Liver (tissue), 8 donors: ENCODE measurements at regions not wholly inside any gene's neighbourhood (a gene's known extent, or its start where the extent isn't known, plus 50 kb on each side); places are given as distances from the start of the nearest gene placed in this dataset.

Source experiments
- DNase-seq: peaks from one replicate; pipeline ENCODE4 v3.0.0-alpha.2; 2017; ENCODE audit warnings: low spot score
- H3K27ac ChIP-seq, 2 donors: one replicate each; pipeline ENCODE4 v1.7.0; 2013; ENCODE audit warnings: inconsistent platforms in 2 of 2, low read length in 2 of 2, control low read depth in 1 of 2, low read depth in 1 of 2, mild to moderate bottlenecking in 1 of 2
- H3K27me3 ChIP-seq, 4 donors: one replicate each; pipeline versions ENCODE4 v1.6.1 to v1.7.0; 2013; ENCODE audit warnings: low read length in 3 of 4, inconsistent platforms in 1 of 4, mild to moderate bottlenecking in 1 of 4, moderate library complexity in 1 of 4; ENCODE audit not compliant: control insufficient read depth in 4 of 4, insufficient read depth in 4 of 4
- H3K36me3 ChIP-seq, 4 donors: one replicate each; pipeline versions ENCODE4 v1.6.1 to v1.7.0; 2013; ENCODE audit warnings: low read length in 3 of 4, mild to moderate bottlenecking in 3 of 4, low read depth in 1 of 4, moderate library complexity in 1 of 4; ENCODE audit not compliant: control insufficient read depth in 4 of 4, insufficient read depth in 3 of 4
- H3K4me1 ChIP-seq, 4 donors: one replicate each; pipeline versions ENCODE4 v1.6.1 to v1.7.0; 2013; ENCODE audit warnings: low read length in 3 of 4, mild to moderate bottlenecking in 3 of 4, moderate library complexity in 1 of 4; ENCODE audit not compliant: control insufficient read depth in 4 of 4, insufficient read depth in 4 of 4
- H3K4me3 ChIP-seq, 3 donors: one replicate each; pipeline versions ENCODE4 v1.6.1 to v1.7.0; 2013; ENCODE audit warnings: low read length in 3 of 3, control low read depth in 1 of 3, low read depth in 1 of 3, mild to moderate bottlenecking in 1 of 3
- H3K9ac ChIP-seq, 2 donors: one replicate each; pipeline ENCODE4 v1.7.0; 2013; ENCODE audit warnings: low read length in 2 of 2, mild to moderate bottlenecking in 2 of 2, moderate library complexity in 2 of 2, control low read depth in 1 of 2, low read depth in 1 of 2
- H3K9me3 ChIP-seq, 4 donors: one replicate each; pipeline versions ENCODE4 v1.6.1 to v1.7.0; 2013; ENCODE audit warnings: low read length in 3 of 4; ENCODE audit not compliant: control insufficient read depth in 4 of 4
- EGR1 ChIP-seq, 2 donors: IDR thresholded peaks; 2 replicates each; pipeline ENCODE4 v1.6.1; 2016 to 2018; ENCODE audit warnings: antibody characterized with exemption in 2 of 2, low read depth in 2 of 2
- FOXA1 ChIP-seq: IDR thresholded peaks from 2 replicates; pipeline ENCODE4 v1.6.1; 2016; ENCODE audit warnings: antibody characterized with exemption
- FOXA2 ChIP-seq: IDR thresholded peaks from 2 replicates; pipeline ENCODE4 v1.6.1; 2016; ENCODE audit warnings: antibody characterized with exemption
- GABPA ChIP-seq, 2 donors: IDR thresholded peaks in 1 of 2; conservative IDR thresholded peaks in 1 of 2; 2 replicates each; pipeline ENCODE4 v1.6.1; 2016; ENCODE audit warnings: antibody characterized with exemption in 2 of 2, mild to moderate bottlenecking in 1 of 2, moderate library complexity in 1 of 2
- HNF4A ChIP-seq, 2 donors: conservative IDR thresholded peaks; 2 replicates each; pipeline ENCODE4 v1.6.1; 2016; ENCODE audit warnings: antibody characterized with exemption in 2 of 2, mild to moderate bottlenecking in 2 of 2
- HNF4G ChIP-seq: IDR thresholded peaks from 2 replicates; pipeline ENCODE4 v1.6.1; 2016; ENCODE audit warnings: antibody characterized with exemption
- JUND ChIP-seq, 2 donors: IDR thresholded peaks; 2 replicates each; pipeline ENCODE4 v1.6.1; 2016; ENCODE audit warnings: antibody characterized with exemption in 2 of 2
- NR2F2 ChIP-seq: IDR thresholded peaks from 2 replicates; pipeline ENCODE4 v1.6.1; 2016; ENCODE audit warnings: antibody characterized with exemption
- RAD21 ChIP-seq, 2 donors: IDR thresholded peaks; 2 replicates each; pipeline ENCODE4 v1.6.1; 2016; ENCODE audit warnings: antibody characterized with exemption in 2 of 2, mild to moderate bottlenecking in 2 of 2
- RXRA ChIP-seq, 2 donors: IDR thresholded peaks; 2 replicates each; pipeline ENCODE4 v1.6.1; 2017 to 2018; ENCODE audit warnings: antibody characterized with exemption in 2 of 2, mild to moderate bottlenecking in 1 of 2
- SP1 ChIP-seq: IDR thresholded peaks from 2 replicates; pipeline ENCODE4 v1.6.1; 2018; ENCODE audit warnings: antibody characterized with exemption, mild to moderate bottlenecking
- TAF1 ChIP-seq: conservative IDR thresholded peaks from 2 replicates; pipeline ENCODE4 v1.6.1; 2016; ENCODE audit warnings: antibody characterized with exemption, mild to moderate bottlenecking
- YY1 ChIP-seq: IDR thresholded peaks from 2 replicates; pipeline ENCODE4 v1.6.1; 2016; ENCODE audit warnings: antibody characterized with exemption, mild to moderate bottlenecking
- WGBS: extraction: QIAGEN DNeasy Blood & Tissue Kit; methylation state at CpG from one replicate; pipeline ENCODE4 v1.1.7; 2013; 5-methylcytosine and 5-hydroxymethylcytosine counted together
- TF ChIP-seq, protein P1 (sequence below): IDR thresholded peaks from 2 replicates; pipeline ENCODE4 v1.6.1; 2016; ENCODE audit warnings: antibody characterized with exemption
- TF ChIP-seq, protein P2 (sequence below): IDR thresholded peaks from 2 replicates; pipeline ENCODE4 v1.6.1; 2016; ENCODE audit warnings: antibody characterized with exemption, mild to moderate bottlenecking
- TF ChIP-seq, protein P3 (sequence below): IDR thresholded peaks from 2 replicates; pipeline ENCODE4 v1.6.1; 2016; ENCODE audit warnings: antibody characterized with exemption
- TF ChIP-seq, protein P4 (sequence below): fragments of 150-350 bp; IDR thresholded peaks from 2 replicates; pipeline ENCODE4 v1.5.1; 2017; ENCODE audit warnings: improper control_type of control experiment, low read depth, low read length; ENCODE audit not compliant: missing input control
- TF ChIP-seq, protein P5 (sequence below): IDR thresholded peaks from 2 replicates; pipeline ENCODE4 v1.6.1; 2016; ENCODE audit warnings: antibody characterized with exemption
- donor health status: healthy.
- donor health status: healthy.
- donor health status: healthy.
- donor health status: healthy.
- donor health status: healthy.

DNA sequence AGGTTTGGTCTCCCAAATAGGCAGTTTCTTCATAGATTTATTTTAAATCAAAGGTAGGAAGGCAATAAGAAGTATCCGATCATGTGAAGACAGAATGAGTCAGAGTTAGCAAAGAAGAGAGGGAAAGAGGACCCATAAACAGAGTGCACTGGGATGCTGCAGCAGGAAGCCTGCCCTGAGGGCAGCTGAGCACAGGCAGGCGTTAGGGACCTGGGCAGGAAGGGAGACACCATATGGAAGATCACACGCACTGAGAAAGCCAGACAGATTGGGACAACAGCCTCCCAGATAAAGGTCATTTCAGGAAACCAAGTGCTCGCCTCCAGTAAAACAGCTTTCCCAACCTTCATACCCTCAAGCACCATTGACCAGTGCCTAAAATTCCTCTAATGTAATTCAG lies 598.0 kb downstream of the EFNB2 start:
- Histone ChIP-seq H3K4me1 (no peaks in the 10 kb centered on the region), H3K4me3 (no peak overlapping the region), H3K36me3 (no peaks in the 10 kb centered on the region), H3K27ac (no peak overlapping the region), H3K9ac (no peak overlapping the region), H3K9me3 (no peaks in the 10 kb centered on the region), H3K27me3 (peaks cover 0 to 6% (median 0%) of the 10 kb centered on the region in 4 donors)
- TF ChIP-seq SP1, result no peak
- no peak for TF ChIP-seq RAD21 (IDR thresholded peaks at IDR 0.05)
- no peak for TF ChIP-seq JUND (IDR thresholded peaks at IDR 0.05)
- TF ChIP-seq, protein P1, sequence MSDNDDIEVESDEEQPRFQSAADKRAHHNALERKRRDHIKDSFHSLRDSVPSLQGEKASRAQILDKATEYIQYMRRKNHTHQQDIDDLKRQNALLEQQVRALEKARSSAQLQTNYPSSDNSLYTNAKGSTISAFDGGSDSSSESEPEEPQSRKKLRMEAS, result no peak
- no peak for TF ChIP-seq HNF4A (conservative IDR thresholded peaks at IDR 0.05)
- no peak for TF ChIP-seq NR2F2
- TF ChIP-seq, protein P2, sequence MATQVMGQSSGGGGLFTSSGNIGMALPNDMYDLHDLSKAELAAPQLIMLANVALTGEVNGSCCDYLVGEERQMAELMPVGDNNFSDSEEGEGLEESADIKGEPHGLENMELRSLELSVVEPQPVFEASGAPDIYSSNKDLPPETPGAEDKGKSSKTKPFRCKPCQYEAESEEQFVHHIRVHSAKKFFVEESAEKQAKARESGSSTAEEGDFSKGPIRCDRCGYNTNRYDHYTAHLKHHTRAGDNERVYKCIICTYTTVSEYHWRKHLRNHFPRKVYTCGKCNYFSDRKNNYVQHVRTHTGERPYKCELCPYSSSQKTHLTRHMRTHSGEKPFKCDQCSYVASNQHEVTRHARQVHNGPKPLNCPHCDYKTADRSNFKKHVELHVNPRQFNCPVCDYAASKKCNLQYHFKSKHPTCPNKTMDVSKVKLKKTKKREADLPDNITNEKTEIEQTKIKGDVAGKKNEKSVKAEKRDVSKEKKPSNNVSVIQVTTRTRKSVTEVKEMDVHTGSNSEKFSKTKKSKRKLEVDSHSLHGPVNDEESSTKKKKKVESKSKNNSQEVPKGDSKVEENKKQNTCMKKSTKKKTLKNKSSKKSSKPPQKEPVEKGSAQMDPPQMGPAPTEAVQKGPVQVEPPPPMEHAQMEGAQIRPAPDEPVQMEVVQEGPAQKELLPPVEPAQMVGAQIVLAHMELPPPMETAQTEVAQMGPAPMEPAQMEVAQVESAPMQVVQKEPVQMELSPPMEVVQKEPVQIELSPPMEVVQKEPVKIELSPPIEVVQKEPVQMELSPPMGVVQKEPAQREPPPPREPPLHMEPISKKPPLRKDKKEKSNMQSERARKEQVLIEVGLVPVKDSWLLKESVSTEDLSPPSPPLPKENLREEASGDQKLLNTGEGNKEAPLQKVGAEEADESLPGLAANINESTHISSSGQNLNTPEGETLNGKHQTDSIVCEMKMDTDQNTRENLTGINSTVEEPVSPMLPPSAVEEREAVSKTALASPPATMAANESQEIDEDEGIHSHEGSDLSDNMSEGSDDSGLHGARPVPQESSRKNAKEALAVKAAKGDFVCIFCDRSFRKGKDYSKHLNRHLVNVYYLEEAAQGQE, result no peak
- TF ChIP-seq TAF1, result no peak
- TF ChIP-seq YY1, result no peak
- TF ChIP-seq, protein P3, sequence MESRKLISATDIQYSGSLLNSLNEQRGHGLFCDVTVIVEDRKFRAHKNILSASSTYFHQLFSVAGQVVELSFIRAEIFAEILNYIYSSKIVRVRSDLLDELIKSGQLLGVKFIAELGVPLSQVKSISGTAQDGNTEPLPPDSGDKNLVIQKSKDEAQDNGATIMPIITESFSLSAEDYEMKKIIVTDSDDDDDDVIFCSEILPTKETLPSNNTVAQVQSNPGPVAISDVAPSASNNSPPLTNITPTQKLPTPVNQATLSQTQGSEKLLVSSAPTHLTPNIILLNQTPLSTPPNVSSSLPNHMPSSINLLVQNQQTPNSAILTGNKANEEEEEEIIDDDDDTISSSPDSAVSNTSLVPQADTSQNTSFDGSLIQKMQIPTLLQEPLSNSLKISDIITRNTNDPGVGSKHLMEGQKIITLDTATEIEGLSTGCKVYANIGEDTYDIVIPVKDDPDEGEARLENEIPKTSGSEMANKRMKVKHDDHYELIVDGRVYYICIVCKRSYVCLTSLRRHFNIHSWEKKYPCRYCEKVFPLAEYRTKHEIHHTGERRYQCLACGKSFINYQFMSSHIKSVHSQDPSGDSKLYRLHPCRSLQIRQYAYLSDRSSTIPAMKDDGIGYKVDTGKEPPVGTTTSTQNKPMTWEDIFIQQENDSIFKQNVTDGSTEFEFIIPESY, result no peak
- TF ChIP-seq FOXA1, result no peak
- TF ChIP-seq RXRA (IDR thresholded peaks at IDR 0.05), result no peak
- no peak for TF ChIP-seq EGR1 (IDR thresholded peaks at IDR 0.05; ENCODE audit: low read depth in 2 of 2)
- TF ChIP-seq GABPA (IDR thresholded peaks at IDR 0.05 in 1 of 2, conservative IDR thresholded peaks at IDR 0.05 in 1 of 2), result no peak
- TF ChIP-seq, protein P4, sequence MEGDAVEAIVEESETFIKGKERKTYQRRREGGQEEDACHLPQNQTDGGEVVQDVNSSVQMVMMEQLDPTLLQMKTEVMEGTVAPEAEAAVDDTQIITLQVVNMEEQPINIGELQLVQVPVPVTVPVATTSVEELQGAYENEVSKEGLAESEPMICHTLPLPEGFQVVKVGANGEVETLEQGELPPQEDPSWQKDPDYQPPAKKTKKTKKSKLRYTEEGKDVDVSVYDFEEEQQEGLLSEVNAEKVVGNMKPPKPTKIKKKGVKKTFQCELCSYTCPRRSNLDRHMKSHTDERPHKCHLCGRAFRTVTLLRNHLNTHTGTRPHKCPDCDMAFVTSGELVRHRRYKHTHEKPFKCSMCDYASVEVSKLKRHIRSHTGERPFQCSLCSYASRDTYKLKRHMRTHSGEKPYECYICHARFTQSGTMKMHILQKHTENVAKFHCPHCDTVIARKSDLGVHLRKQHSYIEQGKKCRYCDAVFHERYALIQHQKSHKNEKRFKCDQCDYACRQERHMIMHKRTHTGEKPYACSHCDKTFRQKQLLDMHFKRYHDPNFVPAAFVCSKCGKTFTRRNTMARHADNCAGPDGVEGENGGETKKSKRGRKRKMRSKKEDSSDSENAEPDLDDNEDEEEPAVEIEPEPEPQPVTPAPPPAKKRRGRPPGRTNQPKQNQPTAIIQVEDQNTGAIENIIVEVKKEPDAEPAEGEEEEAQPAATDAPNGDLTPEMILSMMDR, result no peak
- TF ChIP-seq, protein P5, sequence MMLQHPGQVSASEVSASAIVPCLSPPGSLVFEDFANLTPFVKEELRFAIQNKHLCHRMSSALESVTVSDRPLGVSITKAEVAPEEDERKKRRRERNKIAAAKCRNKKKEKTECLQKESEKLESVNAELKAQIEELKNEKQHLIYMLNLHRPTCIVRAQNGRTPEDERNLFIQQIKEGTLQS, result no peak
- TF ChIP-seq HNF4G, result no peak
- TF ChIP-seq FOXA2, result no peak
- no peak for DNase-seq
- WGBS, result 55% methylated on average over 4 of the region's 4 CpGs

DNA sequence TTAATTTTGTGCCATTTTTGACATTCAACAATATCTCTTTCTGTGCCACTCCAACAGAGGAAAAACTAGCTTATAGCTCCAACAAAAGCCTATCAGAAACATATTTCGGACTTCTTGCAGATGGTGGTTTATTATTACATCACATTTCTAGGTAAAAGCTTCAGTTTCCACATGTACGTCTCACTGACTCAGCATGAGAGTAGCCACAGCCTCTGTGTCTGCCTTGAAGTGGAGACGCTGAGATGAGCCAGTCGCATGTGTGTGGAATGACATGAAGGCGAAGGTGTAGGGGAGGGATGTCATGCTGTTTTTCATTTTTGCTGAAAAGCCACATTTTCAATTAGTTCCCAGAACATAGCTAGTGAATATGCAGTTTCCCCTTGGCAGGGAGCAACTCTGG lies 598.6 kb downstream of the EFNB2 start:
- Histone ChIP-seq H3K4me3 (no peak overlapping the region), H3K9ac (no peak overlapping the region), H3K36me3 (no peaks in the 10 kb centered on the region), H3K27ac (no peak overlapping the region), H3K4me1 (no peaks in the 10 kb centered on the region), H3K9me3 (no peaks in the 10 kb centered on the region), H3K27me3 (peaks cover 0 to 6% (median 0%) of the 10 kb centered on the region in 4 donors)
- DNase-seq, result no peak
- TF ChIP-seq TAF1 (no peak), JUND (IDR thresholded peaks at IDR 0.05) (no peak), EGR1 (IDR thresholded peaks at IDR 0.05; ENCODE audit: low read depth in 2 of 2) (no peak), NR2F2 (no peak), GABPA (IDR thresholded peaks at IDR 0.05 in 1 of 2, conservative IDR thresholded peaks at IDR 0.05 in 1 of 2) (no peak), HNF4G (no peak), RAD21 (IDR thresholded peaks at IDR 0.05) (no peak), YY1 (no peak), RXRA (IDR thresholded peaks at IDR 0.05) (no peak), SP1 (no peak)
- TF ChIP-seq, protein P3, result no peak
- TF ChIP-seq, protein P2, result no peak
- TF ChIP-seq, protein P5, result no peak
- WGBS, result 84% methylated on average over 5 of the region's 5 CpGs
